ENCODE measurements at regions not wholly inside any gene's neighbourhood (a gene's known extent, or its start where the extent isn't known, plus 50 kb on each side); places are given as distances from the start of the nearest gene placed in this dataset.

GRCh38 chr15:58297639-58298038 lies 134.2 kb upstream of the LIPC start (continued):
- TF ChIP-seq BCL3 (IDR thresholded peaks at IDR 0.05; ENCODE audit: borderline replicate concordance, insufficient read depth, low read depth, low read length, poor library complexity, severe bottlenecking) (no peak), ZBTB11 (CRISPR knock-in tag; IDR thresholded peaks at IDR 0.05) (no peak), CHD4 (IDR thresholded peaks at IDR 0.05) (no peak), SRF (IDR thresholded peaks at IDR 0.05; ENCODE audit: low read depth in 2 of 2, low read length in 2 of 2) (no peak), RFX5 (IDR thresholded peaks at IDR 0.05; ENCODE audit: low read depth, low read length) (no peak), SIN3A (IDR thresholded peaks at IDR 0.05; ENCODE audit: low read depth, low read length) (no peak), EP300 (IDR thresholded peaks at IDR 0.05; ENCODE audit: borderline replicate concordance in 1 of 2, control insufficient read depth in 1 of 2, low read depth in 2 of 2, low read length in 2 of 2) (no peak), NFYA (IDR thresholded peaks at IDR 0.05; ENCODE audit: borderline replicate concordance, low read depth, low read length) (no peak), CUX1 (IDR thresholded peaks at IDR 0.05; ENCODE audit: insufficient replicate concordance, low read depth, low read length) (no peak), CBX5 (IDR thresholded peaks at IDR 0.05; ENCODE audit: low read depth) (no peak), CREB1 (IDR thresholded peaks at IDR 0.05; ENCODE audit: low read depth) (no peak), NFIC (IDR thresholded peaks at IDR 0.05; ENCODE audit: low read depth, low read length) (no peak)
